ENCODE measurements at regions not wholly inside any gene's neighbourhood (a gene's known extent, or its start where the extent isn't known, plus 50 kb on each side); places are given as distances from the start of the nearest gene placed in this dataset.

- TF ChIP-seq POLR2A (IDR thresholded peaks at IDR 0.05) (no peak), CTCF (IDR thresholded peaks at IDR 0.05) (no peak)
Measured at GRCh38 chr20:4304601-4305000, 55.5 kb upstream of the ADRA1D start.
